Activated CD4-positive, alpha-beta memory T cell treated with anti-CD3 and anti-CD28 coated beads for 36 hours (primary cell): ENCODE measurements at regions not wholly inside any gene's neighbourhood (a gene's known extent, or its start where the extent isn't known, plus 50 kb on each side); places are given as distances from the start of the nearest gene placed in this dataset.

ENCODE experiments used
- CTCF ChIA-PET: fragments of 350-600 bp; sonication (Branson Sonifier 250); formaldehyde crosslinking; loops from one replicate; lab custom pipeline; 2021; ENCODE audit warnings: antibody characterized with exemption, inconsistent platforms; lab: Charles Lee
- POLR2A ChIA-PET: fragments of 350-600 bp; sonication (Branson Sonifier 250); formaldehyde crosslinking; loops from one replicate; lab custom pipeline; 2021; ENCODE audit warnings: antibody characterized with exemption; lab: Charles Lee
- DNase-seq: peaks from one replicate; pipeline ENCODE4 v3.0.0-alpha.2; 2020
- H3K27ac Mint-ChIP-seq: one replicate; pipeline ENCODE4 v1.8.0; 2021; ENCODE audit warnings: mixed read lengths
- H3K27me3 Mint-ChIP-seq: one replicate; pipeline ENCODE4 v1.8.0; 2021; ENCODE audit warnings: mixed read lengths
- H3K36me3 Mint-ChIP-seq: one replicate; pipeline ENCODE4 v1.8.0; 2021; ENCODE audit warnings: mixed read lengths
- H3K4me1 Mint-ChIP-seq: one replicate; pipeline ENCODE4 v1.8.0; 2021; ENCODE audit warnings: low read depth, mixed read lengths
- H3K4me3 Mint-ChIP-seq: one replicate; pipeline ENCODE4 v1.8.0; 2021; ENCODE audit warnings: mild to moderate bottlenecking, mixed read lengths
- H3K9me3 Mint-ChIP-seq: one replicate; pipeline ENCODE4 v1.8.0; 2021; ENCODE audit warnings: mixed read lengths
- intact Hi-C: fragments of 100-400 bp; cut with micrococcal nuclease; formaldehyde crosslinking; loops from one replicate; pipeline ENCODE4 v1.15.1; 2023

GRCh38 chr6:71038711-71039344, 82.0 kb upstream of the B3GAT2 start:
- Mint-ChIP-seq H3K27ac (no peak overlapping the region), H3K9me3 (no peaks in the 10 kb centered on the region), H3K36me3 (no peaks in the 10 kb centered on the region), H3K27me3 (peaks cover 2% of the 10 kb centered on the region), H3K4me1 (no peaks in the 10 kb centered on the region), H3K4me3 (no peak overlapping the region)
- CTCF ChIA-PET, result no interaction called here
- intact Hi-C loops, result no loop called here
- no peak for DNase-seq
- POLR2A ChIA-PET, result no interaction called here

GRCh38 chr6:71040043-71040442, 83.2 kb upstream of the B3GAT2 start:
- no peak overlapping the region for H3K27ac Mint-ChIP-seq
- H3K27me3 Mint-ChIP-seq, result peaks cover 2% of the 10 kb centered on the region
- ChIA-PET CTCF (no interaction called here), POLR2A (no interaction called here)
- no peaks in the 10 kb centered on the region for H3K4me1 Mint-ChIP-seq
- DNase-seq, result no peak
- no peak overlapping the region for H3K4me3 Mint-ChIP-seq
- intact Hi-C loops, result no loop called here
- H3K36me3 Mint-ChIP-seq, result no peaks in the 10 kb centered on the region
- no peaks in the 10 kb centered on the region for H3K9me3 Mint-ChIP-seq

DNA sequence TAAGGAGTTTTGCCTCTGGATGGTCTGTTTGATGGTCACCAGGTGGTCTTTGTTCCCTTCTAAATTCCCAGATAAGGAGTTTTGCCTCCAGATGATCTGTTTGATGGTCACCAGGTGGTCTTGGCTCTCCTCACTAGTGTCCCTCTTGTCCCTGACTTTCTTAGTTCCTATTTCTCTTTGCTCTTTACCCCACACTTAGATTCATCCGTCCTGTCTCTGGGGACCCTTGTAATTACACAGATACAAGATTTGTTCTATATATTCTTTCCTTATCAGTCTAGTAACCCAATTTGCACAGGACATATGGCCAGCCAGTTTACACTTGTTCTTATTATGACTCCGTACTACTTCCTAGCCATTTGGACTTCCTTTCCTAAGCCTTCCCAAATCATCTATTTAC, 84.0 kb upstream of the B3GAT2 start:
- intact Hi-C loops, result no loop called here
- Mint-ChIP-seq H3K27me3 (no peaks in the 10 kb centered on the region), H3K4me1 (no peaks in the 10 kb centered on the region), H3K27ac (no peak overlapping the region), H3K36me3 (no peaks in the 10 kb centered on the region), H3K9me3 (no peaks in the 10 kb centered on the region), H3K4me3 (no peak overlapping the region)
- ChIA-PET CTCF (no interaction called here), POLR2A (no interaction called here)
- no peak for DNase-seq

- Mint-ChIP-seq H3K4me3 (no peak overlapping the region), H3K27me3 (no peaks in the 10 kb centered on the region), H3K36me3 (no peaks in the 10 kb centered on the region), H3K27ac (no peak overlapping the region), H3K4me1 (no peaks in the 10 kb centered on the region), H3K9me3 (no peaks in the 10 kb centered on the region)
- intact Hi-C loops, result no loop called here
- POLR2A ChIA-PET, result no interaction called here
- CTCF ChIA-PET, result no interaction called here
- DNase-seq, result no peak
Observed at GRCh38 chr6:71043902-71044301, 87.0 kb upstream of the B3GAT2 start.

DNA sequence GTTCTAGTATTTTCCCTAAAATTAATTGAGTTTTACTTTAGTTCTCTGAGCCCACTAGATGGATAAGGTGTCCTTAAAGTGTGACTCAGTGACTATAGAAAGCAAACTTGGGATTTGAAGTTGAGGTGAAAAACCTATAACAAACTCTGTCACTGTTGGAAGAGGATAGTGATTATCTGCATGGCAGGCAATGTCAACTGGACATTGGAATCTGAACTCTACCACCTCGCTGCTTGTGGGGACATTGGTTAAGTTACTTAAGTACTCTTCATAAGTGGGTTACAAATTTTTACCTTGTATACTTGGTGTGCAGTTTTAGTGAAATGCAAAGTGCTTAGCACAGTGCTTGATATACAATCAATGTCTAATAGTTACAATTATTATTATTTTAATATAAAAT, 87.9 kb upstream of the B3GAT2 start:
- no peak for DNase-seq
- Mint-ChIP-seq H3K9me3 (no peaks in the 10 kb centered on the region), H3K27ac (no peak overlapping the region), H3K36me3 (no peaks in the 10 kb centered on the region), H3K27me3 (no peaks in the 10 kb centered on the region), H3K4me1 (no peaks in the 10 kb centered on the region), H3K4me3 (no peak overlapping the region)
- intact Hi-C loops, result no loop called here
- POLR2A ChIA-PET, result no interaction called here
- CTCF ChIA-PET, result interaction anchor here (0.6 kb wide), 1 partner anchor 524 kb away, joined by 3 read pairs; no protein-coding TSS in a partner anchor

GRCh38 chr6:71045296-71045695, 88.4 kb upstream of the B3GAT2 start:
- H3K27ac Mint-ChIP-seq, result no peak overlapping the region
- ChIA-PET CTCF (no interaction called here), POLR2A (no interaction called here)
- no peaks in the 10 kb centered on the region for H3K36me3 Mint-ChIP-seq
- H3K4me3 Mint-ChIP-seq, result no peak overlapping the region
- DNase-seq, result no peak
- intact Hi-C loops, result no loop called here
- H3K27me3 Mint-ChIP-seq, result no peaks in the 10 kb centered on the region
- no peaks in the 10 kb centered on the region for H3K9me3 Mint-ChIP-seq
- no peaks in the 10 kb centered on the region for H3K4me1 Mint-ChIP-seq

DNA sequence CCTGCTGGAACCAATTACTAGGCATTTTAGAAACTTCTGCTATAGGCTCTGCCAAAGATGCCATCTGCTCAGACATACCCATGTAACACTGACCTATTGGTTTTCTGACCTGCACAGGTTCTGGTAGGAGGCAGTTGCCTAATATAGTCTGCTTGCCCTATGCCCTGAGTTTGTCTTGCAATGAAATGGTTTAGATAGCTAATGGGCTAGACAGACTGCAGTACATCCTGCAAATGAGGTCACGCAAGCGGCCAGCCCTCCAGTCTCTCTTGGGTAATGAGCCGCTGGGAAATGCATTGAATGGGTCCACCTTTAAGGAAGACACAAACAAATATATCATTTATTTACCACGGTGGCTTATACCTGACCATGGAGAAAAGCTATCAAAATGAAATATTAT, 90.6 kb upstream of the B3GAT2 start:
- H3K27me3 Mint-ChIP-seq, result no peaks in the 10 kb centered on the region
- intact Hi-C loops, result no loop called here
- CTCF ChIA-PET, result no interaction called here
- H3K4me1 Mint-ChIP-seq, result no peaks in the 10 kb centered on the region
- DNase-seq, result no peak
- H3K9me3 Mint-ChIP-seq, result no peaks in the 10 kb centered on the region
- no peak overlapping the region for H3K27ac Mint-ChIP-seq
- no peak overlapping the region for H3K4me3 Mint-ChIP-seq
- H3K36me3 Mint-ChIP-seq, result no peaks in the 10 kb centered on the region
- POLR2A ChIA-PET, result no interaction called here

GRCh38 chr6:71048320-71049164, 91.7 kb upstream of the B3GAT2 start:
- ChIA-PET CTCF (no interaction called here), POLR2A (no interaction called here)
- intact Hi-C loops, result no loop called here
- Mint-ChIP-seq H3K36me3 (no peaks in the 10 kb centered on the region), H3K9me3 (no peaks in the 10 kb centered on the region), H3K4me1 (no peaks in the 10 kb centered on the region), H3K27ac (no peak overlapping the region), H3K4me3 (no peak overlapping the region), H3K27me3 (no peaks in the 10 kb centered on the region)
- no peak for DNase-seq

- ChIA-PET POLR2A (no interaction called here), CTCF (no interaction called here)
- Mint-ChIP-seq H3K4me1 (no peaks in the 10 kb centered on the region), H3K27ac (no peak overlapping the region), H3K9me3 (no peaks in the 10 kb centered on the region), H3K36me3 (no peaks in the 10 kb centered on the region), H3K27me3 (no peaks in the 10 kb centered on the region), H3K4me3 (no peak overlapping the region)
- no peak for DNase-seq
- intact Hi-C loops, result no loop called here
Observed at GRCh38 chr6:71049198-71049770, 92.4 kb upstream of the B3GAT2 start.

- intact Hi-C loops, result no loop called here
- ChIA-PET CTCF (no interaction called here), POLR2A (no interaction called here)
- Mint-ChIP-seq H3K4me3 (no peak overlapping the region), H3K4me1 (no peaks in the 10 kb centered on the region), H3K36me3 (no peaks in the 10 kb centered on the region), H3K9me3 (no peaks in the 10 kb centered on the region), H3K27me3 (no peaks in the 10 kb centered on the region), H3K27ac (no peak overlapping the region)
- DNase-seq, result no peak
Observed at GRCh38 chr6:71053475-71053874, 96.6 kb upstream of the B3GAT2 start.

DNA sequence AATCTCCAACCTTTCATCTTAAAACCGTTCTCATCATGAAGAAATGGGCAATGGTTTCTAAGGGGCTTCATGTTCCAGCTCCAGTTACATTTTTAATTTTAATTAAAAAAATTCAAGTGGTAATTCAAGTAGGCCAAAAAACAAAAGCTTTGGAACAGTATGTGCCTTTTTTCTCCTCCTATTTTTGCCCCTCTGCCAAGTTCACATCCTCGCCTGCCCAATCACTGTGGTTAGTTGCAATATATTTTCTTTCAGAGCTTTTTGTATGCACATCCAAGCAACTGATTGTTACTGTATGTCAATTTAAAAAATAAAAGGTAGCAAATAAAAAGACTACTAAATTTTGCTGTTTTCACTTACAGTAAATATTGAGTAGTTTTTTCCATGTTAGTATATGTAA, 99.8 kb upstream of the B3GAT2 start:
- POLR2A ChIA-PET, result no interaction called here
- Mint-ChIP-seq H3K4me3 (no peak overlapping the region), H3K4me1 (no peaks in the 10 kb centered on the region), H3K9me3 (no peaks in the 10 kb centered on the region), H3K36me3 (no peaks in the 10 kb centered on the region), H3K27ac (no peak overlapping the region), H3K27me3 (no peaks in the 10 kb centered on the region)
- no peak for DNase-seq
- CTCF ChIA-PET, result no interaction called here
- intact Hi-C loops, result no loop called here

DNA sequence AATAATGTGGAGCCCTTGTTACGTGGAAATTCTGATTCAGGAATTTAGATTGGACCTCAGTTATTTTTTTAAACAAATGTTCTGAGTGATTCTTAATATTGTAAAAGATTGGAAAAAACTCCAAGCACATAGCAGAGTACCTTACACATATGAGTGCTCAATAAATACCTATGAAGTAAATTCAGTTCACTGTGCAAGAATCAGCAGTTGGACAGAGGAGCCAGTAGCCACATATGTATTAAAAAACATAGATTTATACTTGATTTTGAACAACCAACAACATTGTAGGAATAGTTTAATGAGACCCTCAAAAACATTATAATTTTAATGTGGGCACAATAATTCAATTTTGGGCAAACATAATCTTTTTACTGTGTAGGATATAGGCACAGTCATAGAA, 109.3 kb upstream of the B3GAT2 start:
- H3K27ac Mint-ChIP-seq, result no peak overlapping the region
- ChIA-PET CTCF (no interaction called here), POLR2A (no interaction called here)
- H3K4me1 Mint-ChIP-seq, result no peaks in the 10 kb centered on the region
- intact Hi-C loops, result no loop called here
- no peak for DNase-seq
- peaks cover 2% of the 10 kb centered on the region for H3K27me3 Mint-ChIP-seq
- no peaks in the 10 kb centered on the region for H3K36me3 Mint-ChIP-seq
- no peak overlapping the region for H3K4me3 Mint-ChIP-seq
- H3K9me3 Mint-ChIP-seq, result no peaks in the 10 kb centered on the region

- no peak overlapping the region for H3K27ac Mint-ChIP-seq
- ChIA-PET POLR2A (no interaction called here), CTCF (no interaction called here)
- no peak for DNase-seq
- no peaks in the 10 kb centered on the region for H3K9me3 Mint-ChIP-seq
- H3K36me3 Mint-ChIP-seq, result no peaks in the 10 kb centered on the region
- H3K27me3 Mint-ChIP-seq, result peaks cover 2% of the 10 kb centered on the region
- intact Hi-C loops, result no loop called here
- H3K4me1 Mint-ChIP-seq, result no peaks in the 10 kb centered on the region
- H3K4me3 Mint-ChIP-seq, result no peak overlapping the region
Observed at GRCh38 chr6:71067816-71068215, 111.0 kb upstream of the B3GAT2 start.
